ENCODE measurements at regions not wholly inside any gene's neighbourhood (a gene's known extent, or its start where the extent isn't known, plus 50 kb on each side); places are given as distances from the start of the nearest gene placed in this dataset.
"Not testable (repeated sequence)": the region's sequence is repeated elsewhere in the genome, so short reads cannot be mapped to it uniquely, and the experiment has no call there.

- no peaks in the 10 kb centered on the region for H3K4me1 ChIP-seq (ENCODE audit: control insufficient read depth, insufficient read depth, low read length)
- H3K36me3 ChIP-seq (ENCODE audit: control insufficient read depth, insufficient read depth, low read length), result no peaks in the 10 kb centered on the region
- H3K4me3 ChIP-seq (ENCODE audit: low read depth, low read length), result no peak overlapping the region
- no peaks in the 10 kb centered on the region for H3K9me3 ChIP-seq (ENCODE audit: control insufficient read depth, insufficient read depth, low read length)
- H3K27me3 ChIP-seq (ENCODE audit: control insufficient read depth, insufficient read depth, low read length), result no peaks in the 10 kb centered on the region
- no peak overlapping the region for H3K27ac ChIP-seq (ENCODE audit: low read depth, low read length)
- no peak overlapping the region for H3K9ac ChIP-seq (ENCODE audit: low read depth, low read length)
Observed at GRCh38 chr4:147246096-147246495, 234.8 kb upstream of the EDNRA start.

DNA sequence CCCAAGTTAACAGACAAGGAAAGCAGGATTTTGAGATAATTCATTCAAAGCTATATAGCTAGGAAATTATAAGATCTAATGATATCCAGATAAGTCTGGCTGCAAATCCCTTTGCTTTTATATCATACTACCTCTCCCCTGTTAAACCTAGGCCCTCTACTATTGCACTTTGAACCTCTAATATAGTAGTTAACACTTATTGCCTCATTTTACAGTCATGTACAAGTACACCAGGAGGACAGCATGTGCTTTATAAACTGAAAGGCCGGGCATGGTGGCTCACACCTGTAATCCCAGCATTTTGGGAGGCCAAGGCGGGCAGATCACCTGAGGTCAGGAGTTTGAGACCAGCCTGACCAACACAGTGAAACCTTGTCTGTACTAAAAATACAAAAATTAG, 234.4 kb upstream of the EDNRA start:
- not testable (repeated sequence) for H3K36me3 ChIP-seq (ENCODE audit: control insufficient read depth, insufficient read depth, low read length); H3K27ac ChIP-seq (ENCODE audit: low read depth, low read length); H3K27me3 ChIP-seq (ENCODE audit: control insufficient read depth, insufficient read depth, low read length); H3K9ac ChIP-seq (ENCODE audit: low read depth, low read length); H3K4me1 ChIP-seq (ENCODE audit: control insufficient read depth, insufficient read depth, low read length); H3K4me3 ChIP-seq (ENCODE audit: low read depth, low read length); H3K9me3 ChIP-seq (ENCODE audit: control insufficient read depth, insufficient read depth, low read length)

- H3K9me3 ChIP-seq (ENCODE audit: control insufficient read depth, insufficient read depth, low read length), result no peaks in the 10 kb centered on the region
- no peaks in the 10 kb centered on the region for H3K27me3 ChIP-seq (ENCODE audit: control insufficient read depth, insufficient read depth, low read length)
- no peaks in the 10 kb centered on the region for H3K36me3 ChIP-seq (ENCODE audit: control insufficient read depth, insufficient read depth, low read length)
- no peak overlapping the region for H3K27ac ChIP-seq (ENCODE audit: low read depth, low read length)
- H3K9ac ChIP-seq (ENCODE audit: low read depth, low read length), result no peak overlapping the region
- H3K4me1 ChIP-seq (ENCODE audit: control insufficient read depth, insufficient read depth, low read length), result no peaks in the 10 kb centered on the region
- no peak overlapping the region for H3K4me3 ChIP-seq (ENCODE audit: low read depth, low read length)
Observed at GRCh38 chr4:147247579-147247978, 233.3 kb upstream of the EDNRA start.

DNA sequence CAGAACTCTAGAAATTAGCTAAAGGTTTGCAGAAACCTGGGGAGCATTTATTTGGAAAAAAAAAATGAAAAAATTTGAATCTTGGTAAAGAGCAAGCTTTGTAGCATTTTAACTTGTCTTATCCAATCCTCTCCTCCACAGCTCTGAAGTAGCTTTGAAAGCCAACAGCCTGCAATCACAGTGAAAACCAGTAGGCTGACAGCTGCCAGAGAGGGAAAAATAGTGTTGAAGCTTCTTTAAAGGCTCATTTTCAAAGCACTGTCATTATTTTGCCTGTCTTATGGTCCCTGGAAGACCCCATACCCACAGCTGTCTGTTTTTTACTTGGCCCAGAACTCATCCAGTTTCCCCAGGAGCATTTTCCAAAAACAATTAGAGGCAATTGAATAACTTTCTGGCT, 230.8 kb upstream of the EDNRA start:
- H3K27me3 ChIP-seq (ENCODE audit: control insufficient read depth, insufficient read depth, low read length), result no peaks in the 10 kb centered on the region
- peaks cover 5% of the 10 kb centered on the region for H3K9me3 ChIP-seq (ENCODE audit: control insufficient read depth, insufficient read depth, low read length)
- no peak overlapping the region for H3K9ac ChIP-seq (ENCODE audit: low read depth, low read length)
- H3K4me1 ChIP-seq (ENCODE audit: control insufficient read depth, insufficient read depth, low read length), result no peaks in the 10 kb centered on the region
- H3K27ac ChIP-seq (ENCODE audit: low read depth, low read length), result no peak overlapping the region
- H3K4me3 ChIP-seq (ENCODE audit: low read depth, low read length), result no peak overlapping the region
- no peaks in the 10 kb centered on the region for H3K36me3 ChIP-seq (ENCODE audit: control insufficient read depth, insufficient read depth, low read length)

DNA sequence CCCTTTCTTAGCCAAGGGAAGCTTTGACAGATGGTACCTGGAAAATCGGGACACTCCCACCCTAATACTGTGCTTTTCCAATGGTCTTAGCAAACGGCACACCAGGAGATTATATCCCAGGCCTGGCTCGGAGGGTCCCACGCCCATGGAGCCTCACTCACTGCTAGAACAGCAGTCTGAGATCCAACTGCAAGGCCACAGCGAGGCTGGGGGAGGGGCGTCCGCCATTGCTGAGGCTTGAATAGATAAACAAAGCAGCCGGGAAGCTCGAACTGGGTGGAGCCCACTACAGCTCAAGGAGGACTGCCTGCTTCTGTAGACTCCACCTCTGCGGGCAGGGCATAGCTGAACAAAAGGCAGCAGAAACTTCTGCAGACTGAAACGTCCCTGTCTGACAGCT, 225.6 kb upstream of the EDNRA start:
- not testable (repeated sequence) for H3K27ac ChIP-seq (ENCODE audit: low read depth, low read length); H3K9me3 ChIP-seq (ENCODE audit: control insufficient read depth, insufficient read depth, low read length); H3K4me1 ChIP-seq (ENCODE audit: control insufficient read depth, insufficient read depth, low read length); H3K4me3 ChIP-seq (ENCODE audit: low read depth, low read length); H3K27me3 ChIP-seq (ENCODE audit: control insufficient read depth, insufficient read depth, low read length); H3K36me3 ChIP-seq (ENCODE audit: control insufficient read depth, insufficient read depth, low read length); H3K9ac ChIP-seq (ENCODE audit: low read depth, low read length)

- H3K9ac ChIP-seq (ENCODE audit: low read depth, low read length); H3K4me3 ChIP-seq (ENCODE audit: low read depth, low read length); H3K27me3 ChIP-seq (ENCODE audit: control insufficient read depth, insufficient read depth, low read length); H3K27ac ChIP-seq (ENCODE audit: low read depth, low read length); H3K9me3 ChIP-seq (ENCODE audit: control insufficient read depth, insufficient read depth, low read length); H3K36me3 ChIP-seq (ENCODE audit: control insufficient read depth, insufficient read depth, low read length); H3K4me1 ChIP-seq (ENCODE audit: control insufficient read depth, insufficient read depth, low read length): not testable (repeated sequence)
Observed at GRCh38 chr4:147259271-147259670, 221.6 kb upstream of the EDNRA start.

DNA sequence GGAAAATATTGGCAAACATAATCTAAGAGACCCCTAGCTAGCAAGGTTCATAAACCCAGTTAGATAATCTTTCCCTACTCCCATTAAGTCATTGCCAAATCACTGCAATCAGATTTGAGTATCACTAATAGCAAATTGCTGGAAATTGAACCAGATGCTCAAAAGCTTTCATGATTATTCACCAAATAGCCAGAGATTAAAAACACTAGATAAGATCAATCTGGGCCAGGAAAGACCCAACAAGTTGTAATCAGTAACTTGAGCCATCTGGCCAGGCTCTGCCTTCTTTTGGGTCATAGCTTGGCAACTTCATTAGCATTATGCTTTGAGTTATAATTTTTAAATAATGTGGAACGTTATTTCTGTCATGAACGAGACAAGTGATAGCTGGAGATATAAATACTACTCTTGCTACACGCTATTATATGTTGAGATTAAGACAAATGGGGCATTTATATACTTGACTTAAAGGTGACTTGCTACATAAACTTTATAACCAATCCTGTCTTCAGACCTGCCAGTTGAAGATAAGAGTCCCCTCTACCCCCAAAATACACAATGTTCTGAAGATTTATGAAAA, 196.6 kb upstream of the EDNRA start:
- H3K27ac ChIP-seq (ENCODE audit: low read depth, low read length), result no peak overlapping the region

DNA sequence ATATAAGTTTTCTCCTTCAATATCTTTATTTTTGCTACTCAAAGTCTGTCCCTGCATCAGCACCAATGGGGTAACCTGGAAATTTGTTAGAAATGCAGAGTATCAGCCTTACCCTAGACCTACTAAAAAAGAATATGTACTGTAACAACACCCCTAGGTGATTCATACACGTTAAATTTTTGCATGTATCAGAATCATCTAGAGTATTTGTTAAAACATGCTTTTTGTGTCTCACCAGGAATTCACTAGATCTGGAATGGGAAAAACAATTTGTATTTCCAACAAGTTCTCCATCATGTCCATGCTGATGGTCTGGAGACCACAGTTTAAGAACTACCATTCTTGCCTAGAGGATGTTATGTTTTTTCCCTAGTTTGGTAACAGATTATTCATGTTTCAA, 196.0 kb upstream of the EDNRA start:
- H3K4me3 ChIP-seq (ENCODE audit: low read depth, low read length), result no peak overlapping the region
- no peaks in the 10 kb centered on the region for H3K9me3 ChIP-seq (ENCODE audit: control insufficient read depth, insufficient read depth, low read length)
- no peaks in the 10 kb centered on the region for H3K4me1 ChIP-seq (ENCODE audit: control insufficient read depth, insufficient read depth, low read length)
- no peaks in the 10 kb centered on the region for H3K36me3 ChIP-seq (ENCODE audit: control insufficient read depth, insufficient read depth, low read length)
- H3K27ac ChIP-seq (ENCODE audit: low read depth, low read length), result no peak overlapping the region
- H3K9ac ChIP-seq (ENCODE audit: low read depth, low read length), result no peak overlapping the region
- H3K27me3 ChIP-seq (ENCODE audit: control insufficient read depth, insufficient read depth, low read length), result no peaks in the 10 kb centered on the region

More for the DNA sequence above, 196.6 kb upstream of the EDNRA start:
- Histone ChIP-seq H3K27me3 (ENCODE audit: control insufficient read depth, insufficient read depth, low read length) (no peaks in the 10 kb centered on the region), H3K36me3 (ENCODE audit: control insufficient read depth, insufficient read depth, low read length) (no peaks in the 10 kb centered on the region), H3K9ac (ENCODE audit: low read depth, low read length) (no peak overlapping the region), H3K4me3 (ENCODE audit: low read depth, low read length) (no peak overlapping the region), H3K9me3 (ENCODE audit: control insufficient read depth, insufficient read depth, low read length) (no peaks in the 10 kb centered on the region), H3K4me1 (ENCODE audit: control insufficient read depth, insufficient read depth, low read length) (no peaks in the 10 kb centered on the region)

DNA sequence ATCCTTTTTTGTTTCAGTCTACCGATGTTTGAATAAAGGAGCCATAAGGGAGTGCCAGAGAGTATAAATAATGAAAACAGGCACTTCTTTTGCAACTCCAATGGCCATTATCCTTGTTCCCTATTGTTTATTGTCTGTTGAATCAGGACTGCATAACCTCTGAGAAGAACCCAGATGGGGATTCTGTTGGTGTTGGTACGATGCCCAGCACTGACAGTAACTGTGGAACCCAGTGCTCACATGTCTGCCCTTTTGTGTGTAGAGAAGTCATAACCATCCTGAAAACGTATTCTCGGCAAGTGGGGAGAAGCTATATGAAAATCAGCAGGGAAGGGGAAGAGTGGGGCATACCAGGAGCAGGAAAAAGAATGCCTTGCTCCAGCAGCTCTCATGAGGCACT, 195.1 kb upstream of the EDNRA start:
- Histone ChIP-seq H3K4me1 (ENCODE audit: control insufficient read depth, insufficient read depth, low read length) (no peaks in the 10 kb centered on the region), H3K27me3 (ENCODE audit: control insufficient read depth, insufficient read depth, low read length) (no peaks in the 10 kb centered on the region), H3K4me3 (ENCODE audit: low read depth, low read length) (no peak overlapping the region), H3K27ac (ENCODE audit: low read depth, low read length) (no peak overlapping the region), H3K9ac (ENCODE audit: low read depth, low read length) (no peak overlapping the region), H3K9me3 (ENCODE audit: control insufficient read depth, insufficient read depth, low read length) (no peaks in the 10 kb centered on the region), H3K36me3 (ENCODE audit: control insufficient read depth, insufficient read depth, low read length) (no peaks in the 10 kb centered on the region)

DNA sequence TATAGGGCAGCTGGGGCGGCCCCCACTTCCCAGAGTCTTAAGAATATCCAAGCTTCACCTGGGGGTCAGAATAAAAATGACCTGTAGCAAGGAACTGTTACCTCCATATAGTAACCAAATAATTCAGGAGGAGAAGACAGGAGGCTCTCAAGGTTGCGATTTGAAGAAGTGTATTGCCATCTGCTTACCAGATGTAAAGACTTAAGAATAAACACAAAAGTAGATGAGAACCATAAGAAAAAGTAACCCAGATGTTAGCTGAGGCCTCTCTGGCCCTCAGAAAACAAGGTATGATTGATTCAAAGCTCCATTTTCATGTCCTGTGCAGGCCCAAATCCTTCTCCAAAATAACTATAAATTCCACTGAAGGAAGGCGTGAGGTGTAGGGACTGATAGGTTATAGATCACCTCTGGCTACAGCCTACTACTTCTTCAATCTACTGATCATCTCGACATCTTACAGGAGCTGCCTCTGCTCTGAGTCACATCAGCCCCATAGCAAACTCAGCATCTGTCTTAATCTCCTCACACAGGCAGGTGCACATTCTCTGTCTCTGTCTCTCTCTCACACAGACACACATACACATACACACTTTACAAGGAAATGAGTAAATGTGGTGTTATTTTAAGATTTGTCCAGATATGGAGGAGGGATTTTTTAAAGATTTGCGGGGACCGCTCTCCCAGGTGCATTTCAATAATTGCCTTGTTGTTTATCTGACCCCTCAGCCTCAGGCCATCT, 193.9 kb upstream of the EDNRA start:
- H3K4me3 ChIP-seq (ENCODE audit: low read depth, low read length), result no peak overlapping the region
- H3K4me1 ChIP-seq (ENCODE audit: control insufficient read depth, insufficient read depth, low read length), result no peaks in the 10 kb centered on the region
- H3K27me3 ChIP-seq (ENCODE audit: control insufficient read depth, insufficient read depth, low read length), result no peaks in the 10 kb centered on the region
- no peak overlapping the region for H3K27ac ChIP-seq (ENCODE audit: low read depth, low read length)
- H3K9ac ChIP-seq (ENCODE audit: low read depth, low read length), result no peak overlapping the region
- no peaks in the 10 kb centered on the region for H3K36me3 ChIP-seq (ENCODE audit: control insufficient read depth, insufficient read depth, low read length)
- H3K9me3 ChIP-seq (ENCODE audit: control insufficient read depth, insufficient read depth, low read length), result no peaks in the 10 kb centered on the region

GRCh38 chr4:147287588-147287890, 193.4 kb upstream of the EDNRA start:
- Histone ChIP-seq H3K9me3 (ENCODE audit: control insufficient read depth, insufficient read depth, low read length) (no peaks in the 10 kb centered on the region), H3K27ac (ENCODE audit: low read depth, low read length) (no peak overlapping the region), H3K4me1 (ENCODE audit: control insufficient read depth, insufficient read depth, low read length) (no peaks in the 10 kb centered on the region), H3K9ac (ENCODE audit: low read depth, low read length) (no peak overlapping the region), H3K27me3 (ENCODE audit: control insufficient read depth, insufficient read depth, low read length) (no peaks in the 10 kb centered on the region), H3K36me3 (ENCODE audit: control insufficient read depth, insufficient read depth, low read length) (no peaks in the 10 kb centered on the region), H3K4me3 (ENCODE audit: low read depth, low read length) (no peak overlapping the region)
